Left lung (tissue), 4 donors: ENCODE measurements at regions not wholly inside any gene's neighbourhood (a gene's known extent, or its start where the extent isn't known, plus 50 kb on each side); places are given as distances from the start of the nearest gene placed in this dataset.

ENCODE experiments used
- ATAC-seq: fragments of 200-7000 bp; cut with Tn5 transposase; one replicate; pipeline ENCODE4 v1.9.1; 2020; ENCODE audit warnings: moderate library complexity
- DNase-seq, 4 donors: peaks; one replicate each; pipeline ENCODE4 v3.0.0-alpha.2; 2013 to 2020
- H3K27ac ChIP-seq, 2 donors: fragments of 200-600 bp; sonication (generic) in 1 of 2; one replicate each; pipeline versions ENCODE4 v1.5.0 to v1.8.0; 2020 to 2021
- H3K27me3 ChIP-seq, 2 donors: fragments of 200-600 bp; sonication (generic) in 1 of 2; one replicate each; pipeline versions ENCODE4 v1.5.0 to v1.8.0; 2020 to 2021
- H3K36me3 ChIP-seq, 2 donors: fragments of 200-600 bp; sonication (generic) in 1 of 2; one replicate each; pipeline versions ENCODE4 v1.5.0 to v1.8.0; 2020 to 2021
- H3K4me1 ChIP-seq, 2 donors: fragments of 200-600 bp; one replicate each; pipeline ENCODE4 v1.8.0; 2021
- H3K4me3 ChIP-seq, 2 donors: fragments of 200-600 bp; sonication (generic) in 1 of 2; one replicate each; pipeline versions ENCODE4 v1.5.0 to v1.8.0; 2020 to 2021; ENCODE audit warnings: mild to moderate bottlenecking in 1 of 2
- H3K9me3 ChIP-seq, 2 donors: fragments of 200-600 bp; sonication (generic) in 1 of 2; one replicate each; pipeline versions ENCODE4 v1.5.0 to v1.8.0; 2020 to 2021
- CTCF ChIP-seq, 2 donors: fragments of 200-600 bp; sonication (generic) in 1 of 2; IDR thresholded peaks; one replicate each; pipeline versions ENCODE4 v1.5.0 to v1.8.0; 2021; ENCODE audit warnings: antibody characterized with exemption in 2 of 2
- intact Hi-C, 2 donors: fragments of 100-400 bp; cut with DNase I; formaldehyde crosslinking; loops; one replicate each; pipeline versions ENCODE4 v1.11.2 to v1.14.2; 2022
- donor health status: DM: no; HTN: yes; CAD: no.
- donor health status: DM: no; HTN: no; CAD: no.

DNA sequence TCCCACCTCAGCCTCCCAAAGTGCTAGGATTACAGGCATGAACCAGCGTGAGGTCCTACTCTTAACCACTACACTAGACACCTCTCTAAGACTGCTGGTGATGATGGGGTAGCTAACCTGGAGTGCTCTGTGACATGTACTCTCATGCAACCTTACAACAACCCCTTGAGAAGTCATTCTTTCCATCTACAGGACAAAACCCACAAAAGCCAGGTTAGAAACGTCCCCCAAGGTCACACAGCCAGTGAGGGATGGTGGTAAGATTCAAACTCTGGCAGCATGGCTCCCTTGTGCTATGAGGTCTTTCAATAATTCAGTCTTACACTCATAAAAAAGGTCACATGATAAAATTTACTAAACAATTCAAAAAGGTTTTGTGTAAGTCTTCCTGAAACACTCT is 94.8 kb upstream of the SERTAD2 start:
- no peak for ATAC-seq
- Histone ChIP-seq H3K4me3 (no peak overlapping the region), H3K4me1 (peaks cover 8 to 30% of the 10 kb centered on the region in 2 donors), H3K27me3 (no peaks in the 10 kb centered on the region), H3K36me3 (no peaks in the 10 kb centered on the region), H3K27ac (peak overlapping the region; percentile 98), H3K9me3 (no peaks in the 10 kb centered on the region)
- no peak for DNase-seq
- TF ChIP-seq CTCF (IDR thresholded peaks at IDR 0.05) = no peak
- intact Hi-C loops = no loop called here

GRCh38 chr2:64749446-64749845 is 95.7 kb upstream of the SERTAD2 start:
- intact Hi-C loops = no loop called here
- H3K27ac ChIP-seq = peak overlapping the region; percentile 98

GRCh38 chr2:64750001-64750816 is 96.5 kb upstream of the SERTAD2 start:
- H3K4me1 ChIP-seq = peaks cover 8 to 30% of the 10 kb centered on the region in 2 donors
- peak; percentile 6 for ATAC-seq
- TF ChIP-seq CTCF (IDR thresholded peaks at IDR 0.05) = no peak
- peak overlapping the region; percentile 69 for H3K4me3 ChIP-seq
- no peaks in the 10 kb centered on the region for H3K9me3 ChIP-seq
- H3K27ac ChIP-seq = peak overlapping the region; percentile 98
- intact Hi-C loops = loop anchor here in 1 of 2 donors (5.0 to 10.0 kb wide), 2 partner anchors 98 to 115 kb away; partner anchors contain the start of gene SERTAD2
- DNase-seq = peak; percentile 50 to 85 (median 68)
- H3K27me3 ChIP-seq = no peaks in the 10 kb centered on the region
- H3K36me3 ChIP-seq = no peaks in the 10 kb centered on the region

More at GRCh38 chr2:64749446-64749845, 95.7 kb upstream of the SERTAD2 start:
- TF ChIP-seq CTCF (IDR thresholded peaks at IDR 0.05) = no peak
- DNase-seq (no peak), ATAC-seq (no peak)
- Histone ChIP-seq H3K36me3 (no peaks in the 10 kb centered on the region), H3K4me1 (peaks cover 8 to 30% of the 10 kb centered on the region in 2 donors), H3K27me3 (no peaks in the 10 kb centered on the region), H3K9me3 (no peaks in the 10 kb centered on the region), H3K4me3 (peak overlapping the region; percentile 69)

- Histone ChIP-seq H3K27me3 (no peaks in the 10 kb centered on the region), H3K9me3 (no peaks in the 10 kb centered on the region), H3K27ac (peak overlapping the region; percentile 98), H3K4me3 (peak overlapping the region; percentile 69), H3K36me3 (no peaks in the 10 kb centered on the region), H3K4me1 (peaks cover 8 to 30% of the 10 kb centered on the region in 2 donors)
- ATAC-seq (peak; percentile 88), DNase-seq (peak; percentile 98 to 100 (median 100))
- intact Hi-C loops = loop anchor here in 1 of 2 donors (5.0 to 10.0 kb wide), 2 partner anchors 99 to 114 kb away; partner anchors contain the start of gene SERTAD2
- TF ChIP-seq CTCF (IDR thresholded peaks at IDR 0.05) = no peak
Observed at GRCh38 chr2:64750817-64751285, 97.1 kb upstream of the SERTAD2 start.
